ENCODE measurements at regions not wholly inside any gene's neighbourhood (a gene's known extent, or its start where the extent isn't known, plus 50 kb on each side); places are given as distances from the start of the nearest gene placed in this dataset.
"Not testable (repeated sequence)": the region's sequence is repeated elsewhere in the genome, so short reads cannot be mapped to it uniquely, and the experiment has no call there.

- no peak for DNase-seq (ENCODE audit: low read depth)
Measured at GRCh38 chr3:139201446-139202225, 142.2 kb upstream of the MRPS22 start.

GRCh38 chr3:139202226-139202958 is 141.4 kb upstream of the MRPS22 start:
- no peak for DNase-seq (ENCODE audit: low read depth)

- no peak for DNase-seq (ENCODE audit: low read depth)
Measured at GRCh38 chr3:139202959-139203349, 140.9 kb upstream of the MRPS22 start.

GRCh38 chr3:139203752-139204151 is 140.1 kb upstream of the MRPS22 start:
- no peak for DNase-seq (ENCODE audit: low read depth)

- DNase-seq (ENCODE audit: low read depth): no peak
Measured at GRCh38 chr3:139204728-139205127, 139.1 kb upstream of the MRPS22 start.

- DNase-seq (ENCODE audit: low read depth): no peak
Measured at GRCh38 chr3:139213936-139214335, 129.9 kb upstream of the MRPS22 start.

GRCh38 chr3:139216958-139217357 is 126.9 kb upstream of the MRPS22 start:
- no peak for DNase-seq (ENCODE audit: low read depth)

GRCh38 chr3:139217633-139218032 is 126.2 kb upstream of the MRPS22 start:
- no peak for DNase-seq (ENCODE audit: low read depth)

- no peak for DNase-seq (ENCODE audit: low read depth)
Measured at GRCh38 chr3:139218046-139218445, 125.8 kb upstream of the MRPS22 start.

- DNase-seq (ENCODE audit: low read depth): no peak
Measured at GRCh38 chr3:139219463-139219862, 124.4 kb upstream of the MRPS22 start.

- no peak for DNase-seq (ENCODE audit: low read depth)
Measured at GRCh38 chr3:139222100-139222657, 121.6 kb upstream of the MRPS22 start.

GRCh38 chr3:139225548-139225947 is 118.3 kb upstream of the MRPS22 start:
- DNase-seq (ENCODE audit: low read depth): no peak

- no peak for DNase-seq (ENCODE audit: low read depth)
Measured at GRCh38 chr3:139226731-139227130, 117.1 kb upstream of the MRPS22 start.

GRCh38 chr3:139227165-139227564 is 116.7 kb upstream of the MRPS22 start:
- no peak for DNase-seq (ENCODE audit: low read depth)

GRCh38 chr3:139227827-139228226 is 116.0 kb upstream of the MRPS22 start:
- DNase-seq (ENCODE audit: low read depth): no peak

GRCh38 chr3:139230391-139230790 is 113.4 kb upstream of the MRPS22 start:
- no peak for DNase-seq (ENCODE audit: low read depth)

- no peak for DNase-seq (ENCODE audit: low read depth)
Measured at GRCh38 chr3:139231555-139232281, 112.1 kb upstream of the MRPS22 start.

GRCh38 chr3:139232341-139232740 is 111.5 kb upstream of the MRPS22 start:
- not testable (repeated sequence) for DNase-seq (ENCODE audit: low read depth)

GRCh38 chr3:139234491-139234890 is 109.3 kb upstream of the MRPS22 start:
- no peak for DNase-seq (ENCODE audit: low read depth)

- DNase-seq (ENCODE audit: low read depth): no peak
Measured at GRCh38 chr3:139235192-139235591, 108.6 kb upstream of the MRPS22 start.

GRCh38 chr3:139236336-139236735 is 107.5 kb upstream of the MRPS22 start:
- no peak for DNase-seq (ENCODE audit: low read depth)

- no peak for DNase-seq (ENCODE audit: low read depth)
Measured at GRCh38 chr3:139238281-139239030, 105.4 kb upstream of the MRPS22 start.

All from activated T-cell treated with anti-CD3 and anti-CD28 coated beads for 48 hours (primary cell).